Ishikawa (cell line): ENCODE measurements at regions not wholly inside any gene's neighbourhood (a gene's known extent, or its start where the extent isn't known, plus 50 kb on each side); places are given as distances from the start of the nearest gene placed in this dataset.

Experiments
- TAF1 ChIP-seq: IDR thresholded peaks from 2 replicates; pipeline ENCODE4 v1.6.1; 2012; ENCODE audit warnings: low read depth, mild to moderate bottlenecking
- TF ChIP-seq, protein P1 (sequence below): IDR thresholded peaks from 2 replicates; pipeline ENCODE4 v1.6.1; 2012
- TF ChIP-seq, protein P2 (sequence below): IDR thresholded peaks from 2 replicates; pipeline ENCODE4 v1.6.1; 2012

DNA sequence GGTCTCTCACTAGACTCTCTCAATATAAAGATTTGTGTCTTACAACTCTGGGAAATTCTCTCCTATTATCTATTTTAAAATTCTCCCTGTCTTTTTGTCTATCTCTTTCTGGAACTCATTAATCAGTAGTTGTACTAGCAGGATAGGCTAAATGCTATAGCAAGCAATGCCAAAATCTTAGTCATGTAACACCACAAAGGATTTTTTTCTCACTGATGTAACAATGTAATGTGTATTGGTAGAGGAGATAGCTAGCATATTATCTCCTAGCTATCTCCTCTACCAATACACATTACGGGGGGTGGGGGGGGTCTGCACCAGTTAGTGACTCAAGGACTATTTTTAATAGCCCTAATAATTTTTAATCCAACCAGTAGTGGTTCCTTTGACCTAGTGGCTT, 225.4 kb downstream of the KLHL28 start:
- TF ChIP-seq, protein P1, sequence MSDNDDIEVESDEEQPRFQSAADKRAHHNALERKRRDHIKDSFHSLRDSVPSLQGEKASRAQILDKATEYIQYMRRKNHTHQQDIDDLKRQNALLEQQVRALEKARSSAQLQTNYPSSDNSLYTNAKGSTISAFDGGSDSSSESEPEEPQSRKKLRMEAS = no peak
- TF ChIP-seq, protein P2, sequence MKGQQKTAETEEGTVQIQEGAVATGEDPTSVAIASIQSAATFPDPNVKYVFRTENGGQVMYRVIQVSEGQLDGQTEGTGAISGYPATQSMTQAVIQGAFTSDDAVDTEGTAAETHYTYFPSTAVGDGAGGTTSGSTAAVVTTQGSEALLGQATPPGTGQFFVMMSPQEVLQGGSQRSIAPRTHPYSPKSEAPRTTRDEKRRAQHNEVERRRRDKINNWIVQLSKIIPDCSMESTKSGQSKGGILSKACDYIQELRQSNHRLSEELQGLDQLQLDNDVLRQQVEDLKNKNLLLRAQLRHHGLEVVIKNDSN = no peak
- no peak for TF ChIP-seq TAF1
